ENCODE measurements at regions not wholly inside any gene's neighbourhood (a gene's known extent, or its start where the extent isn't known, plus 50 kb on each side); places are given as distances from the start of the nearest gene placed in this dataset.

DNA sequence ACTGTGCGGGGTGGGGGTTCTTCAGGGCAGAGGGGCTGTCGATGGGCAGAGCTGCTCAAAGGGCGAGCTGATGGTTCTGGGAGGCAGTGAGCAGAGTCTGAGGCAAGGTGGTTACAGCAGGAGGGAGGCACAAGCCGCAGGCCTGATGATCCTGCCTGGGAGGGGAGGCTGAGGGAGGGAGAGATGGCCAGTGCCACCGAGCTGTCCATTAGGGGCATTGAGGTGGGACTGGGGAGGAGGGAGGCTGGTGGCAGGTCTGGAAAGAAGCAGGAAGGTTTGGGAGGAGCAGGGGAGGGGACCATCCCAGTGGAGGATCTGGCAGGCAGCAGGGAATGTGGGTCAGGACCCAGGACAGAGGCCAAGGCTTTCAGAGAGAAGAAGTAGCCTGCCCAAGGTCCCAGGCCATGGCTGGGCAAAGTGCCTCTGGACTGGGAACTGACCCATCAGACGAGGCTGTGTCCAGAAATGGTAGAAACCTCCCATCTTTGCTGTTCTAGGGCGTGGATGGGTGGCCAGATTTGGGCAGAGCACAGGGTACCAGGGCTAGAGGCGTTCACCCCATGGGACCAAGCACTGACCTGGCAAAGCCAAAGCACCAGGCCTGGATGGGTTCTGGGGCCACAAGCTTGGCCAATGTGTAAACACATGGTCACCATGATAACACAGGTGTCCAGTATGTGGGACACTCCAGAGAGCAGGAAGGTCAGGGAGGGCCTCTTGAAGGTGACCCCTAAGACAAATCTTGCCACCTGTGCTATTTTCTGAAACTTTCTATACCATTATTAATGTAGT is 55.5 kb downstream of the INHBB start:
- no peak for DNase-seq

DNA sequence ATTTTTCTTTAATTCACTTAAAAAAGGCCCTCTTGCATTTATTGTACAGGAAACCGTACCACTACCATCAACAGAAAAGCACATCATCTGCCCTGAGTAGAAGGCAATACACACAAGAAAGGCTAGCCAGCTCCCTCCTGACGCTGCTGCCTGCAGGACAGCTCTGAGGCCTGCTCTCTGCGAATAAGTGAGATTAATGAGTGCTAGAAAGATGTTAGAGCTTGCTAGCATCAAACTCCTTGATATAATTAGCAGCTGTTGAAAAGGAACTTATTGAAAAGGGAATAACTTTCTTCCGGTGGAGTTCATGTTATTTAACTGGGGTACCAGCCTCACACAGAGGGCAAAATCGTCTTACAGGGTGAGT is 56.1 kb downstream of the INHBB start:
- no peak for DNase-seq

DNA sequence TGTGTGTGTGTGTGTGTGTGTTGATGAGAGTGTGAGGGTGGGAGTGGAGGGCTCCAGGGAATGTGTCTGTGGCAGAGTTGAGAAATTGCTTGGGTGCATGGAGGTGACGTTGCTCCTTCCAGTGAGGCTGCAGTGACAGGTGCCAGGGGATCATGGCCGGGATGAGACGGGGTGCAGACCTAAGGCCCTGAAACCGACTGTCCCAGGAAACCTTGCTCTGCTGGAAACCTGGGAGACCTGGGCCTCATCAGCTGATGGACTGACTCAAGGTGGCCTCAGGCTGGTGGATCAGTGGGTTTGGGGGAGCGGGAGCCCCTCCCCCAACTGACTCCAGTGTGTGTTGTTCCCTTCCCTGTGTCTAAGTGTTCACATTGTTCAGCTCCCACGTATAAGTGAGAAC is 56.6 kb downstream of the INHBB start:
- no peak for DNase-seq

DNA sequence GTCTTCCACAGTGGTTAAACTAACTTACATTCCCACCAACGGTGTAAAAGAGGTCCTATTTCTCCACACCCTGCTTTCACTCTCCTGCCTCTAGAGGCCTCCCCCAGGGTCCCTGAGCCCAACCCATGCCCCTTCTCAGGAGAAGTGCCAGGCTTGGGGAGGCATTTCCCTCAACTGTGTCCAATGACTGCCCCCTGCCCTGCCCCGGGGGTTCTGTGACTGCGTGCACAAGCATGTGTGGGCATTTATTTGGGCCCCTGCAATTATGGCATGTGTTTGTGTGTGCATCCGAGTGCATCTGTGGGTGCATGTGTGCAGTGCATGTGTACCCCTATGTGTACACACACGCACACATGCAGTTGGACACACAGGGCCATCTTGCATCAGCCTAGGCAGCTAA is 57.3 kb downstream of the INHBB start:
- no peak for DNase-seq

DNA sequence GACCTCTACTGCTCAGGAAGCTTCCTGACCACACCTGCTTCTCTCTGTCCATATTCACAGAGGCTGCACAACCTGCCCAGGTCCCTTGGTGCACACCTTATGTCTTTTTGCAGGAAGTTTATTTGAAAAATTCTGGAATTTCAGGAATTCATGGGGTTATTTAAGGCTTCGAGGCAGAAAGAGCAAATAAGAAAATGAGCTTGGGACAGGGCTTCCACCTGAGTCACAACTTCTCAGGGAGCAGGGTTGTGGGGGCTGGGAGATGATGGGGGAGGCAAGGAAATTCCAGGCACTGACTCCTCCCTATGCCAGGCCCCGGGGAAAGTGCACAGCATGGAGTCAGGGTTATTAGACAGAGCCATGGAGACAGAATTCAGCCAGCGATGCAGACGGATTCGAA is 57.7 kb downstream of the INHBB start:
- no peak for DNase-seq

DNA sequence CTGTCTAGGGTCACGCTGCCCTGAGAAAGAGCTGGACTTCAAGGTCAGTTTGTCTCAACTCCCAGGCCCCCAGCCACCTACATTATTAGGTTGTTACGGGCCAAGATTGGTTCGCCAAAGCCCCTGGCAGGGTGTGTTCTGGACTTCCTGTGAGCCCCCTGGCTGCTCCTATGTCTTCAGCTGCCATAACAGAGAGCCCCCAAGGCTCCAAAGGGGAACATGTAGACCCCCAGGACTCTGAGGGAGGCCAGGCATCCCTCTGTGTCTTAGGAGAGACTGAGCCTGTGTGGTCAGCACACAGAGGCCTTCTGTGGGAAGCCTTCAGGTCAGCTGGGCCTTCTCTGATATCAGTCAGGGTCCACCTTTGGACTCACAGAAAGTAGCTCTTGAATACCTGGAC is 58.3 kb downstream of the INHBB start:
- no peak for DNase-seq

DNA sequence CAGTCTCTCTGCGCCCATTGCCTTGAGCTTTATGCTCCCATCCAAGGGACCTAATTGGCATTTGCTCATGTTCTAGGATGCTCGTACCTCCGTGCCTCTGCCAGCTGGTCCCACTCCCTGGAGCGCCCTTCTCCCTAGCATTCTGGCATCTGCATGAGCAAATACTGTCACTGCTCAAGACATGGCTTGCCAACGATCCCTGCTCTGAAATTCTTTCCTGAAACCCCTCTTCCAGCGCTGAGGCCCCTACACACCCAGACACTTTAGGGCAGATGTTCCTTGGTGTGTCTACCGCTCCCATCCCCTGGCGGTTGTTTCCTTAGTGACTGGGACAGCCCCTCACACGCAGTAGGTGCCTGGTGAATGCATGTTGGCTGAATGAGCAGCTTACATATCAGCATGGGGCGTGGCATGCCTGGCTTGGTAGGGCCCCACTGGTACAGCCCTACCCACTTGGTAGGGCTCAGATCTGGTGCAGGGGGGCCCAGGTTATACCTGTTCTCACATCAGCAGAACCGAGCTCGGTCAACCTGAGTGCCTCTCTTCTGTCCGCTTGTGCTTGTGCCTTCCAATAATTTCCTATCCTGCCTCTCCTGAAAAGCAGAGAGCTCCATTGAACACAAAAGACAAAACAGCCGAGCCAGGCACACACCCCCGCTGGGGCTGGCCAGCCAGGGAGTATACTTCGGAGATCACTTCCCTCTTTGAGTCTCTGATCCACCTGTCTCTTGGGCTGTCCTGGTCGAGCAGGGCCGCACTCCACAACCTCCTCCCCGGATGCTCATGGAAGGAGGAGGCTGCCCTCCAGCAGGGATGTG is 59.2 kb downstream of the INHBB start:
- DNase-seq, result no peak

DNA sequence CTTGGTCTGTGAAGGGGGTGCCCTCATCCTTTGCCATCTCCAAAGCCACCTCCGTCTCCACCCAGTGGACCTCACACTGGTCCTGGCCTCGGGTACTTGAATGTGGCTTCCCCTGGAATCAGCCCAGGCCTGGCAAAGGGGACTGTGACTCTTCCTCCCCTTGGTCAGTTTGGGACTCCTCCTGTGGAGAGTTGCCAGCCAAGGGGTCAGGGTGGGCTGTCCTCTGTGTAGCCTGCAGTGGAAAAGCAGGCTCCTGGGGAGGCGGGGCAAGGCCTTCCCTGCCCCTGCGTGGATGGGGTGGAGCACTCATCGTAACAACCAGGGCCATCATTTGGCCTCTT is 59.8 kb downstream of the INHBB start:
- no peak for DNase-seq

DNA sequence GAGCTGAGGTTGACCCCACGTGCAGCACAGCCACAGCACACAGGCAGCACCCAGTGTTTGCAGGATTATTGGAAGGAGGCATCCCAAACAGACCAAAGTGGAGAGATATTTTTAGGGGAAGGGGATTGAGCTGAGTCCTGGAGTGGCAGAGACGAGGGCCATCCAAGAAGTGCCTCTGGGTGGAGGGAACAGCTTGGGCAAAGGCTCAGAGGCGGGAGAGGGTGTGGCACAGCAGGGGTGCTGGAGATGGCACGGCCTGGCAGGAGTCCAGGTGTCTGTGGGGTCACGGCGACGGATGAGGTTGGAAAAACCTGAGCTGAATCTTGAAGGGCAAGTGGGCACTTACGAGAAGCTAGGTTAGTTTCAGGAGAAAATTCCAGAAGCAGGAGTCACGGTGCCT is 60.6 kb downstream of the INHBB start:
- no peak for DNase-seq

DNA sequence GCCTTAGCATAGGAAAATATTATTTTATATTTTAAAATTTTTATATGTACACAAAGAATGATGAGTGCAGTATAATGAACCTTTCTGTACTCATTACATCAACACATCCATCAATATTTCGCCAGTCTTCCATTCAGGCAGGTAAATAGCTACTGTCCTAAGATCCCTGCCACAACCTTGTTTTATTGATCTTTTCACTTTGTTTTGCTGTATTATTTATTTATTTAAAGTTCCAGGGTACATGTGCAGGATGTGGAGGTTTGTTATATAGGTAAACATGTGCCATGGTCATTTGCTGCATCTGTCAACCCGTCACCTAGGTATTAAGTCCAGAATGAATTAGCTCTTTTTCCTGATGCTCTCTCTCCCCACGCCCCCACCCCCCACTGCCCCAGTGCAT is 64.6 kb downstream of the INHBB start:
- DNase-seq, result no peak

DNA sequence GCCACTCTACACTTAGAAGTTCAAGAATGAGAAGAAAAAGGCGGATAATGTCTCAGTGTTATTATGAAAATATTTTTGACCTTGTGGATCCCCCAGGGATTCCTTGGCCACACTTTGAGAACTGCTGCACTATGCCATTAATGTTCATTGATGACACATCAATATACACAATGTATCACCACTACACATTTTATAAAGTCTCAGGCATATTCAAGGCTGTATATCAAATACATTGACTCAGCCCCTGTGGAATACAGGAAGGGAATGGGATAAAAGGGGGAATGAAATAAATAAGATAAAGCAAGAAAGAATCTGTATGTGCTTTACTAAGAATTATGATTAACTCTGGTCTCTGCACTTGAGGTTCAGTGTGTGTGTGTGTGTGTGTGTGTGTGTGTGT is 69.1 kb downstream of the INHBB start:
- DNase-seq, result no peak

DNA sequence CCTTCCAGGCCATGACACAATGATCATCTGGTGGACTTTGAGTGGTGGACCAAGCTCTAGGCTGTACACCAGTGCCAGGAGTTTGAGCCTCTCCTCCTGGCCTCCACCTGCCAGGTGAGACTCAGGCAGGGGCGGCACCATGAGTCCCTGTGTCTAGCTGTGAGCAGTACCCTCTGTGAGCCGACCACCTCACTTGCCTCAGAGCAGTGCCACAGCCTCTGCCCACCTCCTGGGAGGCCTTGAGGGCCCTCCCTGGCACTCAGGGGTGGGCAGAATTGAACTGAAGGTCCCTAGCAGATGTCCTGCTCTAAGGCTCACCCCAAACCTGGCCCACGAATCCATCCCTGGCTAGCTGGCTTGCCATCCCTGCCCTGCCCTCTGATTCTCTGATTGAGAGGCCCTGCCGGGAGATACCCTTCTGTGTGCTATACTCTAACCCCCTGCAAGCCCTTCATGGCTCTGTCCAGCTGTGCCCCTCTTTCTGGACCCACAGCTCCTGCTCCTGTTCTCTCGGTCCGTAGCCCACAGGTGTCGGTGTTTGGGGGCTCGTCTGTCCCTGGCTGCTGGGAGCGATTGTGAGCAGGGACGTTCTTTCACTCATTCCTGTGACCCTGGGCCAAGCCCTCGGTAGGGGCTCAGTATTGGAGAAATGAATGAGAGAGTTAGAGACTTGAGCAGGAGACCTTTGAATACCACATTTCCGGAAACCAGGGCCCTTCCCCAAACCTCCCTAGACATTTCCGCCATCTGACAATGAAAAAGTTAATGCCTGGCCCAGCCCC is 70.0 kb downstream of the INHBB start:
- no peak for DNase-seq

DNA sequence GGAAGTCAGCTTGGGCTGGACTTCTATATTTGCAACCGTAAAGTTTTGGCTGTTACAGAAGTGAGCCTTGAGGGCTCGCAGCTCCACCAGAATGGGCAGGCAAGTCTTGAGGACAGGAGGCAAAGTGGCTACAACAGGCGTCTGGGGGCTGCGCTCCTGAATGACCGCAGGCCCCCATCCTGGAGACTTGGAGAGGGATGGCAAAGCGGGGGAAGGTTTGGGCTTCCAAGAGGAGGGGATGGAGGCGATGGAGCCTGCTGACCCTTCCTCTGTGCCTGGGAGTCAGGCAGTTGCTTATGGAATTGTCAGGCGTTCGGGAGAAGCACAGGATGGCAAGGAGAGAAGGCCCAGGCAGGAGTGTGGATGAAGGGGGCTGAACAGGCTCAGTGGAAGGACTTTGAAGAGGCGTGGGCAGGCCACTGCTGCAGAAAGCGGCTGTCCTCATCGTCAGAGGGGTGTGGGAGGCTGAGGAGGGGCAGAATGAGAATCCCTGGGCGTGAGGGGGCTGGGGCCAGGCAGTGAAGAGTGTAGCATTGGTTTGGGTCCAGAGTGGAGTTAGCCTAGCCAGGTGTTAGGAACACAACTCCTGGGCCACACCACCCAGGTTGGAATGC is 72.3 kb downstream of the INHBB start:
- DNase-seq, result no peak

DNA sequence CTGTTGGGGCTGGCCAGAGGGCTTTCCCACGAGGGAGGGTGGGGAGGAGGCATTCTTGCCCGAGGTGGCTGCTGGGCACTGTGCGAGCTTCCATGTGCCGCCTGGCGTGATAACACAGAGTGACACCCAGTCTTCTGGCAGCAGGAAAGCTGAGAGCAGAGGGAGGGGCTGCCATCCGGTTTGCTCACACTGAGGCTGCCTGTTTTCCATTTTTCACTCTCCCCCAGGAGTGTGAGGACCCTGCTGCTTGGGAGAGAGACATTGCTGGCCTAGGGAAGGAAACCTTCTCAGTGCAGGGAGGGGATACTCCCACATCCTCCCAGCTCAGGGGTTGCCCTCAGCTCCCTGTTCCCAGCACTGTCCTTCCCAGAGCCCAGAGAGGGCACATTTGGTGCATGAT is 73.1 kb downstream of the INHBB start:
- DNase-seq, result no peak

DNA sequence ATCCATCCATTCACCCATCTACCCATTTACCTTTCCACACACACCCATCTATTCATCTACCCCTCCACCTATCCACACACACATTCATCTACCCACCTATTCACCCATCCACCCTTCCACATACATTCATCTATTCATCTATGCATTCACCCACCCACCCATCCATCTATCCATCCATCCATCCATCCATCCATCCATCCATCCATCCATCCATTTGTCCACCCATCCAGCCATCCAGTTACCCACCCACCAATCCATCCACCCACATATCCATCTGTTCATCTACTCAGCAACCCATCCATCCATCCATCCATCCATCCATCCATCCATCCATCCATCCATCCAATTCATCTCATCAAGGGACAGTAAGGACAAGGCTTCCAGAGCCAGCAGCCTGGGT is 74.0 kb downstream of the INHBB start:
- DNase-seq, result no peak

DNA sequence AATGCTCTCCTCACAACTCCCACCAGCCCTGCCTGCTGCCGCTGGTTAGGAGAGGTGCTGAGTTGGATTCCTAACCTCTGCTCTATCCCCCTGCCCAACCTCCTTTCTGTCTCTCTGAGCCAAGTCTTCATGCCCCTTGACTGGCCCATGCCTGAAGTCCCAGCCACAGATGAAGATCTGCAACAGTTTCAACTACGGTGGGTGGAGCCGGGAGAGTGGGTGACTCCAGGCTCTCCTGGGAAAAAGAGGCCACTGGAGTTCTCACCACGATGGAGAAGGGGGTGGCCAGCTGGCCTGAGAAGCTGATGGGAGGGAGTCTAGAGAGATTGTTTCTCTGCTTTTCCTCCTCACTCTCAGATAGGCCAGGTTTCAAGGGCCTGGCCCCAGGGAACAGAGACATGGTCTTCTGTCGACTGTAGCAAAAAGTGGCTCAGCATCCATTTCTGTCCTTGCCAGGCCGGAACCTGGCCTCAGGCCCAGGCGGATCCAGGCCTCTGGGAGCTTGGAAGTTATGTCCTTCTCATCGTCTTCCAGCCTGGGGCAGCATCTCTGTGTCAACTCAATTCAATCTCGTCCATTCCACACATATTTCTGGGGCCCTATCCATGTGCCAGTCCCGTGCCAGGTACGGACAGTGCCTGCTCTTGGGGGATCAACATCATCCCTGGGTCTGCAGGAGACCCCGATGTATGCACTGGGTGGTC is 75.3 kb downstream of the INHBB start:
- no peak for DNase-seq

DNA sequence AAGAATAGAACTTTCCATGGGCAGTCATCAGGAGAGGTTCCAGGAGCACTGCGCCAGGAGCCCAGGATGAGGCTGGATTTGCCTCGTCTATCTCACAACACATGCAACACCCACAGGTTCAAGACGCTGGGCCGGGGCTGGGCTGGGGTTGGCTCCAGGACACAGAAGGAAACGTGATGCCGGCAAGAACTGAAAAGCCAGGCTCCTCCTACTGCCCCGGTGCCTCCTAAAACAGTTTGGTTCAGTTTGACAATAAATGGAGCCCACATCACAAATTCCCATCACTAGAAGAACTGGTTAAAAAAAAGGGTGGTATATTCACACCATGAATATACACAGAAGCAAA is 75.9 kb downstream of the INHBB start:
- no peak for DNase-seq

DNA sequence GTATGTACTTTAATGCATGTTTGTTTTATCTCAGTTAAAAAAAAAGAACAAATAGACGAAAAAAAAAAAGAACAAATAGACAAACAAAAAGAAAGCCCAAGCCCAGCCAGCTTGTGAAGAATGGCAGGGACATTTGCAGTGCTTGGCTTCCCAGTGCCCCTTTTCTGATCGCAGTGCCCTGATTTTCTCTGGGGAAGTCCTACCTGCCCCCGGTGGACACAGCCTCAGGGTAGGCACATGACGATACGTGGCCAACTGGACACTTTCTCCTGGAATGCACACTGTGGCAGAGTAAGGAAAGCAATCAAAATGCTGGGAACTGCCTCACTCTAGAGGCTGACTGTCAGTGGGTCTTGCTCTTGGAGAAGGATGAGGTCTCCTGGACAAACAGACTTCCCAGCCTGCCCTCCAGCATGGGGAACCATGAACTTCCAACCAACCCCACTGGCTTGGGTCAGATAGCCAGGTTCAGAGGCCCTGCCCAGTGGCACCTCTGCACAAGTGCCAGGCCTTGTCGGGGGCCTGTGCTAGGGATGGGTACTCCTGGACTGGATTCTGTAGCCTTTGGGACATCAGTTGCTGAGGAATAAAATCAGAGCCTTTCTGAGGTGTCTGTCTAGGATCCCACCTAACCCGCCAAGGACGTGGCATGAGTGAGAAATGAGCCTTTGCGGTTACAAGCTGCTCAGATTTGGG is 76.7 kb downstream of the INHBB start:
- no peak for DNase-seq

DNA sequence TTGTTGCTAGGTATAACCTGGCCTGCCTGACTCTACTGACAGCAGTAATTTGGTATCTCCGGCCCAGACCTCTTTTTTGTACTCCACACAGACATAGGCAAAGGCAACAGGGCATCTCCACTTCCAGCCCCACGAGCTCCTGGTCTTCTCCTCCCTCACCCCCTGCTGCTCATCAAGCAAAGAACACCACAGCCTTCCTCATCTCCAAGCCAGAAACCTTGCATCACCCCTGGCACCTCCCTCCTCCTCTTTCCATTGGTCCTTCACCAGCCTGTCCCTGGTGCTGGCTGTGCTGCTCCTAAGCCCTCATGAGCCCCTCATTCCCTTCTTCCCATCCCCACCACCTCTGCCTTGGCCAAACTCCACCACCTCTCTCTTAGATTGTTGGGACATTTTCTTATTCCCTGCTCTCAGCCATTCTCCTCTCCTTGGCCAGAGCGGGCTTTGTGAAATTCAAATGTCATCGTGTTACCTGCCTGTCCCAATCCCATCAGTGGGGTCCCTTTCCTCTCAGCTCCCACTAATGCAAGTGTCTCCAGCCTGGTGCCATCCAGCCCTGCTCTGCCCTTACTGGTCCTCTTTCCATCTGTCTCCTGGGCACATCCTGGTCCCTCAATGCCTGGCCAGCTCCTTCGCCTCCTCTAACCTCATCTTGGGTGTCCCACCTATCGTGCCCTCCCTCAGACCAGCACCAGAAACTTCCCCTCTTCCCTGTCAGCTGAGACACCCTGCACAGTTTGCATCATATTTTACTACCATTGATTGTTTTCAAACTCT is 77.4 kb downstream of the INHBB start:
- no peak for DNase-seq

DNA sequence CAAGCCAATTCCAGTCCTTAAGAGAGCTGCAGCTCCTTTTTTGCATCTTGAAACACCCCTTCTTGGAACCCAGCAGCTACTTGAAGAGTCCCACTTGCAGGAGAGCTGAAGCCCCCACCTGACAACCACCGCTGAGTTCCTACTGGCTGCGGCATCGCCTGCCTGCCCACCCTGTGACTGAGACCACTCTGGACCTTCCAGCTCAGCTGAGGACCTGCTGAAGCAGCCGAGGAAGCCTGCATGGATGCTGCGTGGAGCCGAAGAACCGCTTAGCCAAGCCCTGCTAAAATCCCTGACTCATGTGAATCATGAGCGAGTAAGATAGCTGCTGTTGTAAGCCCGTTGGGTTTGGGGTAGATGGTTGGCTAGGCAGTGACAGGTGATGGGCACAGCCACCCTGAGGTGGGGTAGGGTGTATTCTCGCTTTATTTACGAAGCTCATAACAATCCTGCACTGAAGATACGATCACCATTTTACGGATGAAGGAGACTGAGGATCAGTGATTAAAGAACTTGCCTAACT is 78.4 kb downstream of the INHBB start:
- DNase-seq, result no peak

DNA sequence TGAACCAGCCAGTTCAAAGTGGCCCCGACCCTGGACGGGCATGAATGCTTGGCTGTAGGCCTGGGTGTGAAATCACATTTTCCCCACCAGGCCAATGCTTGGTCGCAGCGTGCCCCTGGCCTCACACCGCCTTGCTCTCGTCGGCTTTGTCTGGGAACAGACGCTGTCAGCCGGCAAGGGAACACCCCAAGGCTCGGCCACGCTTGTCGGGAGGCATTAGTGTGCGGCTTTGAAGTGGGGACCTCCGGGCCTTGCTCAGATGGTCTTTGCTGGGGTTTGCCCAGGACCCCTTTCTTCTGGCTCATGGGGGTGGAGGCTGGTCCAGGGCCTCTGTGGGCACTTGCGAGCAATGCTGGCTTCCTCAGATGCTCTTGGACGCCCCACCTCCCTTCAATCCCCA is 79.1 kb downstream of the INHBB start:
- no peak for DNase-seq
